GM18868 (cell line): ENCODE measurements at regions not wholly inside any gene's neighbourhood (a gene's known extent, or its start where the extent isn't known, plus 50 kb on each side); places are given as distances from the start of the nearest gene placed in this dataset.

ENCODE experiments used
- ATAC-seq: cut with Tn5 transposase; IDR thresholded peaks from one replicate; pipeline ENCODE4 v1.9.1; 2021; ENCODE audit warnings: mild to moderate bottlenecking, moderate library complexity; ENCODE audit not compliant: unreplicated experiment

GRCh38 chr17:79258843-79259242 lies 184.2 kb downstream of the ENGASE start:
- ATAC-seq, result no peak

GRCh38 chr17:79258041-79258440 lies 183.4 kb downstream of the ENGASE start:
- no peak for ATAC-seq

- ATAC-seq, result no peak
Measured at GRCh38 chr17:79255926-79256585, 181.4 kb downstream of the ENGASE start.

- no peak for ATAC-seq
Measured at GRCh38 chr17:79255456-79255855, 180.8 kb downstream of the ENGASE start.

GRCh38 chr17:79255046-79255445 lies 180.4 kb downstream of the ENGASE start:
- ATAC-seq, result no peak

- no peak for ATAC-seq
Measured at GRCh38 chr17:79252886-79253285, 178.3 kb downstream of the ENGASE start.

- no peak for ATAC-seq
Measured at GRCh38 chr17:79251824-79252223, 177.2 kb downstream of the ENGASE start.

GRCh38 chr17:79249929-79250521 lies 175.4 kb downstream of the ENGASE start:
- ATAC-seq, result no peak

- ATAC-seq, result no peak
Measured at GRCh38 chr17:79248843-79249493, 174.3 kb downstream of the ENGASE start.

- ATAC-seq, result no peak
Measured at GRCh38 chr17:79246225-79247190, 171.9 kb downstream of the ENGASE start.

GRCh38 chr17:79244665-79245064 lies 170.0 kb downstream of the ENGASE start:
- ATAC-seq, result no peak

- ATAC-seq, result no peak
Measured at GRCh38 chr17:79243996-79244395, 169.4 kb downstream of the ENGASE start.

- no peak for ATAC-seq
Measured at GRCh38 chr17:79243603-79243990, 169.0 kb downstream of the ENGASE start.

GRCh38 chr17:79242873-79243602 lies 168.4 kb downstream of the ENGASE start:
- no peak for ATAC-seq

- ATAC-seq, result no peak
Measured at GRCh38 chr17:79242393-79242792, 167.8 kb downstream of the ENGASE start.

- ATAC-seq, result no peak
Measured at GRCh38 chr17:79241616-79242015, 167.0 kb downstream of the ENGASE start.

GRCh38 chr17:79239205-79239604 lies 164.6 kb downstream of the ENGASE start:
- no peak for ATAC-seq

- ATAC-seq, result no peak
Measured at GRCh38 chr17:79237448-79238053, 162.9 kb downstream of the ENGASE start.

- ATAC-seq, result no peak
Measured at GRCh38 chr17:79235808-79236207, 161.2 kb downstream of the ENGASE start.

GRCh38 chr17:79233916-79234551 lies 159.4 kb downstream of the ENGASE start:
- no peak for ATAC-seq
